ENCODE measurements at regions not wholly inside any gene's neighbourhood (a gene's known extent, or its start where the extent isn't known, plus 50 kb on each side); places are given as distances from the start of the nearest gene placed in this dataset.

DNA sequence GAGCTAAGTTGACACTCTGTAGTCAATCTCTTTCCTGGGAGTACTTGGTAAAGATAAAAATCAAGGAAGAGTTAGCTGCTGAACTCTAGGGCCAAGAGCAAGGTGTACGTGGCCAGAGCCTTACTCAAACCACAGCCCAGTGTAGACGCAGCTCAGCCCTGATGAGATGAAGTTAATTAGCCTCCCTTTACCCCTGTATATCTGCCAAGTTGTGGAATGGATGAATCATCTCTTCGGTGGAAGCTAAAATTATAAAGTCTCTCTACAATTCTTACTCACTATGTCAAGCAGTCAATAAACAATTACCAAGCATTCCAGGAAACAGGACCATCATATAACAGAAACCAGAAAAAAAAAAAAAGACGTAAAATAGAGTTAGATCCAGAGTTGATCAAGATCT is 146.9 kb upstream of the UFM1 start:
- H3K4me3 ChIP-seq (ENCODE audit: low read depth, low read length): no peak overlapping the region
- peak; percentile 23 for DNase-seq (ENCODE audit: low read depth)
- TF ChIP-seq, protein P1, sequence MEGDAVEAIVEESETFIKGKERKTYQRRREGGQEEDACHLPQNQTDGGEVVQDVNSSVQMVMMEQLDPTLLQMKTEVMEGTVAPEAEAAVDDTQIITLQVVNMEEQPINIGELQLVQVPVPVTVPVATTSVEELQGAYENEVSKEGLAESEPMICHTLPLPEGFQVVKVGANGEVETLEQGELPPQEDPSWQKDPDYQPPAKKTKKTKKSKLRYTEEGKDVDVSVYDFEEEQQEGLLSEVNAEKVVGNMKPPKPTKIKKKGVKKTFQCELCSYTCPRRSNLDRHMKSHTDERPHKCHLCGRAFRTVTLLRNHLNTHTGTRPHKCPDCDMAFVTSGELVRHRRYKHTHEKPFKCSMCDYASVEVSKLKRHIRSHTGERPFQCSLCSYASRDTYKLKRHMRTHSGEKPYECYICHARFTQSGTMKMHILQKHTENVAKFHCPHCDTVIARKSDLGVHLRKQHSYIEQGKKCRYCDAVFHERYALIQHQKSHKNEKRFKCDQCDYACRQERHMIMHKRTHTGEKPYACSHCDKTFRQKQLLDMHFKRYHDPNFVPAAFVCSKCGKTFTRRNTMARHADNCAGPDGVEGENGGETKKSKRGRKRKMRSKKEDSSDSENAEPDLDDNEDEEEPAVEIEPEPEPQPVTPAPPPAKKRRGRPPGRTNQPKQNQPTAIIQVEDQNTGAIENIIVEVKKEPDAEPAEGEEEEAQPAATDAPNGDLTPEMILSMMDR (conservative IDR thresholded peaks at IDR 0.05; ENCODE audit: low read depth, low read length): no peak

DNA sequence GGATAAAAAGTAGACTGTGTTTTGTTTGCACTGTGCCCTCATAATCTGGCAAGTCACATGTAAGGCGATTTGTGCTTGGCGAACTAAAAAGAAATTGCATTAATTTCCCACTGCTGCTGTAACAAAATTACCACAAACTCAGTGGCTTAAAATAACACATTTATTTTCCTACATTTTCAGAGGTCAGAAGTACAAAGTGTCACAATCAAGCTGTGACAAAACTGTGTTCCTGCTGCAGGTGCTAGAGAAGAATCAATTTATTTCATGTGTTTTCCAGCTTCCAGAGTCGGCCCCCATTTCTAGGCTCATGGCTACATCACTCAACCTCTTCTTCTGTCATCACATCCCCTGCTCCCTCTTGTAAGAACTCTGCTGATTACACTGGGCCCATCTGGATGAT is 158.6 kb upstream of the UFM1 start:
- H3K4me3 ChIP-seq (ENCODE audit: low read depth, low read length): no peak overlapping the region
- TF ChIP-seq, protein P1 (conservative IDR thresholded peaks at IDR 0.05; ENCODE audit: low read depth, low read length): no peak
- DNase-seq (ENCODE audit: low read depth): no peak

DNA sequence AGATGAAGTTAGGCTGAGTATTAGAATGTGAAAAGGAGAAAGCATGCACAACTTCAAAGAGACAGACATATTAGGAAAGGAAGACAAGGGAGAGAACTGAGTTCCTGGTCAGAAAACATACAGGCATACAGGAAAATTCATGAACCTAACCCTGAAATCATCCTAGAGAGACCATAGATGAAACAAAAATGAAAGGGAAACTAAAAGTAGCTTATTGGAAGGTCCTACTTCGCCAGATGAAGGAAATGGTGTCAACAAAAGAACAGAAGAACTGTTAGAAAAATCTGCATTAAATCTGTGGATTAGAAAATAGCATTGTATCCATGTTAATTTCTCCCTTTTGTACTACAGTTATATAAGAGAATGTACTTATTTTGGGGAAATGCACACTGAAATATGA is 169.0 kb upstream of the UFM1 start:
- no peak overlapping the region for H3K4me3 ChIP-seq (ENCODE audit: low read depth, low read length)
- DNase-seq (ENCODE audit: low read depth): peak; percentile 9
- TF ChIP-seq, protein P1 (conservative IDR thresholded peaks at IDR 0.05; ENCODE audit: low read depth, low read length): no peak

DNA sequence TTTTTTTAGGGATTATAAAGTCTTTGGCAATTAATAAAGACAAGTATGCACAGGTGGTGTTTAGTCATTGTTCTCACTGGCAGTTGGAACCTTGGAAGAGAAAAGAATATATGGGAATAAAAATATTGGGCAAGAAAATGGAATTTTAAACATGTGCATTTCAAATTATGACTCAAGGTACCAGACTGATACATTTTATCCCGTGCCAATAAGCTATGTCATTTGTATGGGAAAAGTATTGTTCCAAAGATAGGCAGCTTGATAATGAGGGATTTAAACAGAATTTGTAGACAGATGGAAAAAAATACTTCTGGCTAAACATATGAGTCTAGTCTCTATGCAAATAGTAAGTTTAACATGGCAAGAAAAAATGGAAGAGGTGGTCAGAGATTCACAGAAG is 169.5 kb upstream of the UFM1 start:
- peak; percentile 50 for DNase-seq (ENCODE audit: low read depth)
- no peak overlapping the region for H3K4me3 ChIP-seq (ENCODE audit: low read depth, low read length)
- TF ChIP-seq, protein P1 (conservative IDR thresholded peaks at IDR 0.05; ENCODE audit: low read depth, low read length): no peak

DNA sequence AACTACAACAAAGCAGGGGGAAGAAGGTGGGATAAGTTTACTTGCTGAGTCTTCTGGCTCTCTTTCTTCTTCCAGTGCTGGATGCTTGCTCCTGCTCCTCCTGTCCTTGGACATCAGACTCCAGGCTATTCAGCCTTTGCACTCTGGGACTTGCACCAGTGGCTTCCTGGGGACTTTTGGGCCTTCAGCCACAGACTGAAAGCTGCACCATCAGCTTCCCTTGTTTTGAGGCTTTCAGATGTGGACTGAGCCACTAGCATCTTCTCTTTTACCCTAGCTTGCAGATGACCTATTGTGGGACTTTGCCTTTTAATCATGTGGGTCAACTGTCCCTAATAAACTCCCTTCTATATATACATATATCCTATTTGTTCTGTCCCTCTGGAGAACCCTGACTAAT is 173.0 kb upstream of the UFM1 start:
- TF ChIP-seq, protein P1 (conservative IDR thresholded peaks at IDR 0.05; ENCODE audit: low read depth, low read length): no peak
- no peak for DNase-seq (ENCODE audit: low read depth)
- H3K4me3 ChIP-seq (ENCODE audit: low read depth, low read length): no peak overlapping the region

DNA sequence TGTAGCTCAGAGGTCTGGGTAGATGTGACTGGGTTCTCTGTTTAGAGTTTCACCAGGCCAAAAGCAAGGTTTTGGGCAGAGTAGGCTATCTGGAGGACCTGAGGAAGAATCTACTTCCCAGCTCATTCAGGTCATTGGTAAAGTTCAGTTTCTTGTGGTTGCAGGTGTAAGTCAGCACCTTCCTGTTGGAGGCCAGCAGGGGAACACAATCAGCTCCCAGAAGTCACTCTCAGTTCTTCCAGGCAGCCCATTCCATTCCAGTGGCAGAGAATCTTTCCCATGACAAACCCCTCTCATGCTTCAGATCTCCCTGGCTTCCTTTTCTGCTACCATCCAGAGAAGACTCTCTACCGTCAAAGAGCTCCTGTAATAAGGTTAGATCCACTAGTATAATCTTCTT is 176.2 kb upstream of the UFM1 start:
- no peak for DNase-seq (ENCODE audit: low read depth)
- H3K4me3 ChIP-seq (ENCODE audit: low read depth, low read length): no peak overlapping the region
- TF ChIP-seq, protein P1 (conservative IDR thresholded peaks at IDR 0.05; ENCODE audit: low read depth, low read length): no peak

DNA sequence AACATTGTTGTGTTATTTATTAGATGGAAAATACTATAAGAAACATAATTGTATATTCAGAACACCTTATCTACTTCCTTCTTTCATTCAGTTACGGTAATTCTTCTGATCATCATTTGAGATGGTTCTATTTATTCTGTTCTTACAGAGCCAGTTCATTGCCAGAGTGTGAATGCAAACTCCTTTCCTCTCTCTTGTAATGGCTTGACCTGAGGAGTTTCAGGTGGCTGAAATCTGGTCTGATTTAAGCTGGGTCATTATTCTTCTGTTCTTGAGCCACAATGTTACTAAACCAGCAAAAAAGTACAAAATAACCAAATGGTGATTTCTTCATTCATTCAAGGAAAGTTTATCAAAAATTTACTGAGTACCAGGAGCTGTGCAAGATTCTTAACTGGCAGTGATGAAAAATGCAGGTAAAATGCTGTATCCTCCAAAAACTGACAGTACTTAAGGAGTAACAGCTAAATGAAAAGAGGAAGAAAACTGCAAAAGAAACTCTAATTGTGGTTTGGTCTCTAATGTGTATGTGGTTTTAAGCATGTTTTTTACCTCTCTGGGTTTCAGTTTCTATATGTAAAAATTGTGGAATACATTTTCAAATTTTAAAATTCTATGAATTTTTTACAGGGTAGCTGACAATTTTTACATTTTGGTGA is 182.4 kb upstream of the UFM1 start:
- H3K4me3 ChIP-seq (ENCODE audit: low read depth, low read length): no peak overlapping the region
- no peak for DNase-seq (ENCODE audit: low read depth)
- TF ChIP-seq, protein P1 (conservative IDR thresholded peaks at IDR 0.05; ENCODE audit: low read depth, low read length): no peak
